ENCODE measurements at regions not wholly inside any gene's neighbourhood (a gene's known extent, or its start where the extent isn't known, plus 50 kb on each side); places are given as distances from the start of the nearest gene placed in this dataset.
A peak's percentile ranks its signal among the peaks of the same experiment; 100 is the strongest.

DNA sequence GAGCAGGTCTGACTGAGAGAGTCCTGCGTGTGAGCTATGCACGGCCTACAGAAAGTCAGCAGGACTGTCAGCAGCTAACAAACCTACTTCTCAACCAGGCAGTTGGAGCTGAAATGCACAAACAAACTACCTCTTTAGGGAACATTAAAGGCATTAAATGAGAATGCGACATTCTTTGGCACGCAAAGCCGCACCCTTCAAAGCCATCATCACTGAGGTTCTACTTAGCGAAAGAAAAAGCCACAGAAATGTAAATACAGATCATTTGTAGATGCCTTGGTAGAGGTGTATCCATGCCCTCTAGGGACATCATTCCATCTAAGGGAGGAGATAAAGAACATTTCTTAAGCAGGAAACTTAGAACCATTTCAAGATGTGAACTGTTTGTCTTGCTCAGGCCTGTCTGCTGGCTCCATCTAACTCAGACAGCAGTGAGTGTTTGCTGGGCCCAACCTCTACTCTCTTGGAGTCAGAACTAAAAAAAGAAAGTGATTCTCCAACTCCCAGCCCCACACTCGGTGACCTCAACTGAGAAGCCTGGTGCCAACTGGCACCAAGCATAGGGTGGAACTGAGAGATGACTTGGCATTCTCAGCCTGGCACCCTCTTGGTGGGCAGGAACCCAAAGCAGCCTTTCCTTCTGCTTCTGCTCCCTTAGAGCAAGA is 63.5 kb upstream of the MBIP start:
- DNase-seq (ENCODE audit: unreplicated experiment): no peak
- Mint-ChIP-seq H3K27me3 (ENCODE audit: insufficient read depth, unreplicated experiment) (no peaks in the 10 kb centered on the region), H3K4me1 (ENCODE audit: insufficient read depth, unreplicated experiment) (peaks cover 11% of the 10 kb centered on the region), H3K4me3 (ENCODE audit: unreplicated experiment) (no peak overlapping the region), H3K27ac (ENCODE audit: low read depth, unreplicated experiment) (no peak overlapping the region), H3K9me3 (ENCODE audit: unreplicated experiment) (no peaks in the 10 kb centered on the region), H3K36me3 (ENCODE audit: insufficient read depth, unreplicated experiment) (no peaks in the 10 kb centered on the region)
- ChIA-PET POLR2A (interaction anchor here (0.6 kb wide), 1 partner anchor 64 kb away, joined by 4 read pairs; no protein-coding TSS in a partner anchor), CTCF (interaction anchor here (0.9 to 3.0 kb wide), 2 partner anchors 10 kb away, joined by 3 to 25 read pairs; no protein-coding TSS in a partner anchor)
- BruUV-seq (replicated peaks): no TSS peak
- TF ChIP-seq, protein P1, sequence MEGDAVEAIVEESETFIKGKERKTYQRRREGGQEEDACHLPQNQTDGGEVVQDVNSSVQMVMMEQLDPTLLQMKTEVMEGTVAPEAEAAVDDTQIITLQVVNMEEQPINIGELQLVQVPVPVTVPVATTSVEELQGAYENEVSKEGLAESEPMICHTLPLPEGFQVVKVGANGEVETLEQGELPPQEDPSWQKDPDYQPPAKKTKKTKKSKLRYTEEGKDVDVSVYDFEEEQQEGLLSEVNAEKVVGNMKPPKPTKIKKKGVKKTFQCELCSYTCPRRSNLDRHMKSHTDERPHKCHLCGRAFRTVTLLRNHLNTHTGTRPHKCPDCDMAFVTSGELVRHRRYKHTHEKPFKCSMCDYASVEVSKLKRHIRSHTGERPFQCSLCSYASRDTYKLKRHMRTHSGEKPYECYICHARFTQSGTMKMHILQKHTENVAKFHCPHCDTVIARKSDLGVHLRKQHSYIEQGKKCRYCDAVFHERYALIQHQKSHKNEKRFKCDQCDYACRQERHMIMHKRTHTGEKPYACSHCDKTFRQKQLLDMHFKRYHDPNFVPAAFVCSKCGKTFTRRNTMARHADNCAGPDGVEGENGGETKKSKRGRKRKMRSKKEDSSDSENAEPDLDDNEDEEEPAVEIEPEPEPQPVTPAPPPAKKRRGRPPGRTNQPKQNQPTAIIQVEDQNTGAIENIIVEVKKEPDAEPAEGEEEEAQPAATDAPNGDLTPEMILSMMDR (IDR thresholded peaks at IDR 0.05; ENCODE audit: unreplicated experiment): no peak
- intact Hi-C loops (cut with micrococcal nuclease): loop anchor here (10.0 kb wide), 1 partner anchor 221 kb away; no protein-coding TSS in a partner anchor

DNA sequence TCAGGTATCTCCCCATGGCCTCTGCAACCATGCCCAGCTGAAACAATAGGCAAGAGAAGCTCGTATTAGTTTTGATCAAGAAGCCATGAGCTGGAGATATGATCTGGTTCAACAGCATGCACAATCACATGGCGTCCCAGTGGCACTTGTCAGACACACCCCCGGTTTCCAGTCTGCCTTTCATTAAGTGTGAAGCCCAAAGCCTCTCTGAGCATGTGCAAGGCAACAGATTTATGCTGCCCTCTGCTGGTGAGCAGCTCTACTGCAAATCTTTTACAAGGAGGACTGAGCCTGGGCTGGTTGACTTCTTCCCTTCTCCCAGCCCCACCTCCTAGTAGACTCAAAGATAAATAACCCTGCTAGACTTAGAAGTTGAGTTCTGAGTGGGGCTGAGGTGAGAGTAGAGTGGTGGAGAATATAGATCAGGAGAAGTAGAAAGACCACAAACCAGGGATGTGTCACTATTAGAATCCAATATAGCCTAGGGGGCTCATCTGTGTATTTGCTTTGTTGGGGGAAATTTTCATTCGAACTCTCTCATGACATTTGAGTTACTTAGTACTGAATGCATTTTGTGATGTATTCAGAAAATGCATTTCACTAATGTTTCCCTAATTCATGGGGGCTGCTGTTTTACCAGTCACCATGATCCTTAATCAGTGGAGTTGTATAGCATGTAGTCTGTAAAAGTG is 53.7 kb upstream of the MBIP start:
- Mint-ChIP-seq H3K27me3 (ENCODE audit: insufficient read depth, unreplicated experiment) (no peaks in the 10 kb centered on the region), H3K4me3 (ENCODE audit: unreplicated experiment) (no peak overlapping the region), H3K27ac (ENCODE audit: low read depth, unreplicated experiment) (no peak overlapping the region), H3K9me3 (ENCODE audit: unreplicated experiment) (no peaks in the 10 kb centered on the region), H3K4me1 (ENCODE audit: insufficient read depth, unreplicated experiment) (no peaks in the 10 kb centered on the region), H3K36me3 (ENCODE audit: insufficient read depth, unreplicated experiment) (peaks cover 4% of the 10 kb centered on the region)
- intact Hi-C loops (cut with micrococcal nuclease): loop anchor here (1.0 to 5.0 kb wide), 5 partner anchors 167 to 495 kb away; no protein-coding TSS in a partner anchor
- ChIA-PET CTCF (interaction anchor here (0.6 to 3.6 kb wide), 48 partner anchors 8 to 1435 kb away, joined by 3 to 85 read pairs (median 4); partner anchors contain the start of gene MBIP), POLR2A (interaction anchor here (0.9 to 3.2 kb wide), 3 partner anchors 19 to 304 kb away, joined by 4 to 14 read pairs (median 4); partner anchors contain the start of gene MBIP)
- TF ChIP-seq, protein P1 (IDR thresholded peaks at IDR 0.05; ENCODE audit: unreplicated experiment): peak; percentile 85
- BruUV-seq (replicated peaks): no TSS peak
- peak; percentile 86 for DNase-seq (ENCODE audit: unreplicated experiment)

Data from MCF 10A (cell line).